ENCODE measurements at regions not wholly inside any gene's neighbourhood (a gene's known extent, or its start where the extent isn't known, plus 50 kb on each side); places are given as distances from the start of the nearest gene placed in this dataset.

- TF ChIP-seq, protein P1, sequence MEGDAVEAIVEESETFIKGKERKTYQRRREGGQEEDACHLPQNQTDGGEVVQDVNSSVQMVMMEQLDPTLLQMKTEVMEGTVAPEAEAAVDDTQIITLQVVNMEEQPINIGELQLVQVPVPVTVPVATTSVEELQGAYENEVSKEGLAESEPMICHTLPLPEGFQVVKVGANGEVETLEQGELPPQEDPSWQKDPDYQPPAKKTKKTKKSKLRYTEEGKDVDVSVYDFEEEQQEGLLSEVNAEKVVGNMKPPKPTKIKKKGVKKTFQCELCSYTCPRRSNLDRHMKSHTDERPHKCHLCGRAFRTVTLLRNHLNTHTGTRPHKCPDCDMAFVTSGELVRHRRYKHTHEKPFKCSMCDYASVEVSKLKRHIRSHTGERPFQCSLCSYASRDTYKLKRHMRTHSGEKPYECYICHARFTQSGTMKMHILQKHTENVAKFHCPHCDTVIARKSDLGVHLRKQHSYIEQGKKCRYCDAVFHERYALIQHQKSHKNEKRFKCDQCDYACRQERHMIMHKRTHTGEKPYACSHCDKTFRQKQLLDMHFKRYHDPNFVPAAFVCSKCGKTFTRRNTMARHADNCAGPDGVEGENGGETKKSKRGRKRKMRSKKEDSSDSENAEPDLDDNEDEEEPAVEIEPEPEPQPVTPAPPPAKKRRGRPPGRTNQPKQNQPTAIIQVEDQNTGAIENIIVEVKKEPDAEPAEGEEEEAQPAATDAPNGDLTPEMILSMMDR (IDR thresholded peaks at IDR 0.05), result no peak
- no peak for TF ChIP-seq EZH2 (IDR thresholded peaks at IDR 0.05; ENCODE audit: borderline replicate concordance, insufficient read depth, low read depth, low read length, poor library complexity, severe bottlenecking)
These were observed 73.1 kb upstream of the NXPH2 start for GRCh38 chr2:138853296-138853695.

All from B cell (primary cell).